MCF 10A (cell line): ENCODE measurements at regions not wholly inside any gene's neighbourhood (a gene's known extent, or its start where the extent isn't known, plus 50 kb on each side); places are given as distances from the start of the nearest gene placed in this dataset.

Source experiments
- BruUV-seq: library from RNA; stranded (reverse); fragments of 400-500 nt; replicated peaks from 2 replicates; lab custom pipeline; 2021; lab: Mats Ljungman, UMichigan
- CTCF ChIA-PET: fragments of 300-600 bp; sonication (Branson Sonifier 250); formaldehyde crosslinking; extraction: SDS; loops from one replicate; lab custom pipeline; 2021; ENCODE audit warnings: antibody characterized with exemption, inconsistent platforms; lab: Yijun Ruan, JAX
- POLR2A ChIA-PET: fragments of 300-600, 350-650 bp; sonication (Branson Sonifier 250); formaldehyde crosslinking; extraction: SDS; loops from one replicate; lab custom pipeline; 2020; ENCODE audit warnings: antibody characterized with exemption, inconsistent platforms; lab: Yijun Ruan, JAX
- DNase-seq: peaks from one replicate; pipeline ENCODE4 v3.0.0-alpha.2; 2018; ENCODE audit not compliant: unreplicated experiment
- H3K27ac Mint-ChIP-seq: one replicate; pipeline ENCODE4 v1.8.0; 2022; ENCODE audit warnings: mild to moderate bottlenecking, low read depth, mixed read lengths; ENCODE audit not compliant: unreplicated experiment
- H3K27me3 Mint-ChIP-seq: one replicate; pipeline ENCODE4 v1.8.0; 2022; ENCODE audit warnings: mixed read lengths; ENCODE audit not compliant: insufficient read depth, unreplicated experiment
- H3K36me3 Mint-ChIP-seq: one replicate; pipeline ENCODE4 v1.8.0; 2022; ENCODE audit warnings: mild to moderate bottlenecking, moderate library complexity, mixed read lengths; ENCODE audit not compliant: insufficient read depth, unreplicated experiment
- H3K4me1 Mint-ChIP-seq: one replicate; pipeline ENCODE4 v1.8.0; 2022; ENCODE audit warnings: mixed read lengths; ENCODE audit not compliant: insufficient read depth, unreplicated experiment
- H3K4me3 Mint-ChIP-seq: one replicate; pipeline ENCODE4 v1.8.0; 2022; ENCODE audit warnings: mild to moderate bottlenecking, moderate library complexity, mixed read lengths; ENCODE audit not compliant: unreplicated experiment
- H3K9me3 Mint-ChIP-seq: one replicate; pipeline ENCODE4 v1.8.0; 2022; ENCODE audit warnings: mixed read lengths; ENCODE audit not compliant: unreplicated experiment
- CTCF ChIP-seq: fragments of 200-600 bp; IDR thresholded peaks from one replicate; pipeline ENCODE4 v1.8.0; 2022; ENCODE audit warnings: antibody characterized with exemption, mild to moderate bottlenecking; ENCODE audit not compliant: unreplicated experiment
- intact Hi-C: fragments of 100-400 bp; cut with micrococcal nuclease; formaldehyde crosslinking; loops from 2 replicates; pipeline ENCODE4 v1.14.1; 2022

GRCh38 chr3:170773682-170774425 lies 96.1 kb downstream of the RPL22L1 start:
- H3K9me3 Mint-ChIP-seq: no peaks in the 10 kb centered on the region
- no peak overlapping the region for H3K27ac Mint-ChIP-seq
- no peak overlapping the region for H3K4me3 Mint-ChIP-seq
- BruUV-seq: no TSS peak
- DNase-seq: no peak
- ChIA-PET CTCF (interaction anchor here (0.7 to 3.3 kb wide), 3 partner anchors 38 to 404 kb away, joined by 3 to 10 read pairs (median 5); no protein-coding TSS in a partner anchor), POLR2A (interaction anchor here (0.7 kb wide), 1 partner anchor 9 kb away, joined by 3 read pairs; no protein-coding TSS in a partner anchor)
- intact Hi-C loops: no loop called here
- H3K27me3 Mint-ChIP-seq: no peaks in the 10 kb centered on the region
- H3K36me3 Mint-ChIP-seq: no peaks in the 10 kb centered on the region
- H3K4me1 Mint-ChIP-seq: no peaks in the 10 kb centered on the region
- TF ChIP-seq CTCF: no peak

- CTCF ChIA-PET: interaction anchor here (1.1 to 3.3 kb wide), 3 partner anchors 9 to 271 kb away, joined by 4 to 10 read pairs (median 5); no protein-coding TSS in a partner anchor
- POLR2A ChIA-PET: interaction anchor here (0.7 kb wide), 1 partner anchor 8 kb away, joined by 3 read pairs; no protein-coding TSS in a partner anchor
- Mint-ChIP-seq H3K36me3 (no peaks in the 10 kb centered on the region), H3K9me3 (no peaks in the 10 kb centered on the region), H3K4me3 (no peak overlapping the region), H3K27ac (no peak overlapping the region), H3K27me3 (no peaks in the 10 kb centered on the region), H3K4me1 (no peaks in the 10 kb centered on the region)
- DNase-seq: no peak
- no peak for TF ChIP-seq CTCF
- intact Hi-C loops: no loop called here
- BruUV-seq: no TSS peak
These were observed 97.8 kb downstream of the RPL22L1 start for GRCh38 chr3:170772175-170772574.

- Mint-ChIP-seq H3K27ac (no peak overlapping the region), H3K36me3 (peaks cover 7% of the 10 kb centered on the region), H3K4me1 (no peaks in the 10 kb centered on the region), H3K27me3 (no peaks in the 10 kb centered on the region), H3K4me3 (no peak overlapping the region), H3K9me3 (no peaks in the 10 kb centered on the region)
- CTCF ChIA-PET: no interaction called here
- POLR2A ChIA-PET: interaction anchor here (1.7 kb wide), 1 partner anchor 17 kb away, joined by 7 read pairs; no protein-coding TSS in a partner anchor
- BruUV-seq: no TSS peak
- intact Hi-C loops: no loop called here
- no peak for TF ChIP-seq CTCF
- DNase-seq: no peak
These were observed 101.6 kb downstream of the RPL22L1 start for GRCh38 chr3:170768334-170768801.

- no TSS peak for BruUV-seq
- Mint-ChIP-seq H3K4me1 (no peaks in the 10 kb centered on the region), H3K27ac (no peak overlapping the region), H3K4me3 (no peak overlapping the region), H3K9me3 (no peaks in the 10 kb centered on the region), H3K36me3 (peaks cover 7% of the 10 kb centered on the region), H3K27me3 (no peaks in the 10 kb centered on the region)
- no peak for DNase-seq
- intact Hi-C loops: no loop called here
- CTCF ChIA-PET: no interaction called here
- POLR2A ChIA-PET: interaction anchor here (1.7 kb wide), 1 partner anchor 16 kb away, joined by 7 read pairs; no protein-coding TSS in a partner anchor
- TF ChIP-seq CTCF: no peak
These were observed 102.4 kb downstream of the RPL22L1 start for GRCh38 chr3:170767576-170767941.
